ENCODE measurements at regions not wholly inside any gene's neighbourhood (a gene's known extent, or its start where the extent isn't known, plus 50 kb on each side); places are given as distances from the start of the nearest gene placed in this dataset.

GRCh38 chr1:234875328-234875952 lies 253.2 kb downstream of the TOMM20 start:
- no peak for DNase-seq

DNA sequence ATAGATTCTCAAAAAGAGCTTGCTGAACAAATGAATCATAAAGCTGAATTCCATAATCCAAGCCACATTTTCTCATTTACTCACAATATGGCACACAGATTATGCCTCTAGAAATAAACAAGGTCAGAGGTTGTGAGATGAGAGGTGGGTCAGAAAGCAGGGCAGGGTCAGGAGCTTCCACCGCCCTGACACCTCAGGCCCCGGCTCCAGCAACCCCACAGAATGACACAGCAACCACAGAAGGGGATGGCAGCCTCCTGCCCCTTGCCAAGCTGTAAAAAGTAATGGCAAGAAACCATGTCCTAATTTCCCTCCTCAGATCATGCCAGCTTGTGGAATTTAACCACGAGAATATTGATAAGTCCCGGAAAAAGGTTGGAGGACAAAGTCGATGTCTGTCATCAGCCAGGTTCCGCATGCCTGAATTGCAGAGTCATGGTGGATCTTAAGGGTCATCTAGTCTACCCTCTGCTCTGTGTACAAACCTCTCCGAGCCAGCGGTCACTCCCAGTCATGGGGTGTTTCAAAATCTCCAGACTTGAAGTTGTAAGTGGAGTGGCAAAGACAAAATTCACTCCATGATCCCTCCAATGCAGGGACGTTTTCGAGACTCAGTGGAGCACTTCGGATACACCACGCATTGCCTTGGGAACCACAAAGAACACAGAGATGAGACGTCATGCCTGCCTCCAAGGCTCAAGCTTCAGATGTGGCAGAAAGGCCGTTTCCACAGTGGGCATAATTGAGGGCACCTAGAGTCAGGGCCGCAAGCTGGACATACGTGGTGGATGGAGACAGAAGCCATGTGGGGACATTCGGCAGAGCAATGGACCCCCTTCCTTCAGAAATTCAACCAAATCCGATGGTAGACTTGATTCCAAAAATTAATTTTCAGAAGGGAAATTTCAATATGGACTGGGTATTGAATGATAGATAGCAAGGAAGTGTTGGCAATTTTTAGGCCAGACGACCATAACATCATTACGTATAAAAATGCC lies 254.0 kb downstream of the TOMM20 start:
- no peak for DNase-seq

GRCh38 chr1:234871710-234872271 lies 256.8 kb downstream of the TOMM20 start:
- no peak for DNase-seq

GRCh38 chr1:234871039-234871709 lies 257.5 kb downstream of the TOMM20 start:
- no peak for DNase-seq

GRCh38 chr1:234870020-234870981 lies 258.3 kb downstream of the TOMM20 start:
- no peak for DNase-seq

DNA sequence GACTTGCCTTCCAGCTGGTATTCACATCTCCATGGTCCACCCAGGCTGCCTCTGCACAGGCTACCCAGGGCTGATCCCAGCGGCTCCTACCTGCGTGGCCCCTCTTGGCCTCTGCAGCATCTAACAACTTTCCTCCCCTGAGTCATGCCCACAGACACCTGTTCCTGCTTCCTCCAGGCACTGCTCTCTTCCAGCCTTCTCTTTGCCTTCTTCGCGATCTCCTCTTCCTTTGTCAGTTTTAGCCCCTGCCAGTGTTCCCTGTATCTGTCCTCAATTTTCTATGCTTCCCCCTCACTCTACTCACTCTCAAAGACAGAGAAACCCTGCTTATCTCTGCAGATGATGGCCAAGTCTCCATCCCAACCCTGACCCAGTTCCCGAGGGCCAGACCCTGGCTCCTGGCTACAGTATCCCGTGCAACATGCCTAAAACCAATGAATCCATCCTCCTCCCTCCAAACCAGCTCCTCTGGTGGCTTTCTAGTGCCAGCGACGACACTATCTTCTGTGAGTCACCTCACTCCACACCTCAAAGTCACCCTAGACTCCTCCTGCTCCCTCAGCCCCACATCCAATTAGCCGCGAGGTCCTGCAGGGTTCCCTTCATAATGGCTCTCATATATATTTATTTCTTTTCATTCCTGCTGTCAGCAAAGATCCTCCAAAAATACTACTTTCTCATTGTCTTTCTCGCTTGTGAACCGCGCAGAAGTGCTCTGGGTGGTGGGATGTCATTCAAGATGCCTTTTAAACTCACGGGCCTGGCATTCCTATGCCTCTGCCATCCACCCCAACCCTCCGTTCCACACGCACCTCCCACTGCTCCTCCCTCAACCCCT lies 259.2 kb downstream of the TOMM20 start:
- DNase-seq: no peak

GRCh38 chr1:234868296-234869147 lies 258.5 kb upstream of the IRF2BP2 start:
- no peak for DNase-seq

GRCh38 chr1:234866007-234866866 lies 256.3 kb upstream of the IRF2BP2 start:
- no peak for DNase-seq

DNA sequence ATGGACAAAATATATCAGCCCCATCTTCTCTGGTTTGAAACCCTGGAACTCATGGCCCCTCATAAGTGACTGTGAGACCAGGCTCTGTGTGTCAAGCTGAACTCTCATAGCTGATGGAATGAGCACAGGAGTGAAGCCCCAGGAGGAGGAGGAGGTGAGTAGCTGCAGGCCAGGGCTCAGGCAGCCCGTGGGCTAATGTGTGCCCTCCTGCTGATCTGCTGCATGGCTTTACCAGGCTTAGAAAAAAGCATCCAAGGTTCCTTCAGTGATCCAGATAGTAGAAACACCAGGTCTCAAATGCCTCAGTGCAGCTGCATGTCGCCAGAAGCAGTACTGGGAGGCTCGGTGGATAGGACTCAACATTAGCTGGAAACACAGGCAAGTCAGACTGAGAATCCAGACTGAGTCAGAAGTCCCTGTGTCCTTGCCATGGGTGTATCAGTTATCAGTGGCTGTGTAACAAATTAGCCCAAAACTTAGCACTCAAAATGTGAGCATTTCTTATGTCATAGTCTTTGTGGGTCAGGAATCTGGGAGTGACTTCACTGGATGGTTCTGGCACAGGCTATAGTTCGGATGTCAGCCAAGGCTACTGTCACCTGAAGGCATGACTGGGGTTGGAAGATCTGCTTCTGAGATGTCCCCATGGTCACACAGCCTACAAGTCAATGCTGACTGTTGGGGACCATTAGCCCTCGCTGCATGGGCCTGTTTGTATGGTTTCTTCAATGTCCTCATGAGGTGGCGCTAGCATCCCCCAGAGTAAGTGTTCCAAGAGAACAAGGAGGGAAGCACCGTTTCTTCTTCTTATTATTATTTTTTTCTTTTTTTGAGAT lies 255.4 kb upstream of the IRF2BP2 start:
- DNase-seq: no peak

DNA sequence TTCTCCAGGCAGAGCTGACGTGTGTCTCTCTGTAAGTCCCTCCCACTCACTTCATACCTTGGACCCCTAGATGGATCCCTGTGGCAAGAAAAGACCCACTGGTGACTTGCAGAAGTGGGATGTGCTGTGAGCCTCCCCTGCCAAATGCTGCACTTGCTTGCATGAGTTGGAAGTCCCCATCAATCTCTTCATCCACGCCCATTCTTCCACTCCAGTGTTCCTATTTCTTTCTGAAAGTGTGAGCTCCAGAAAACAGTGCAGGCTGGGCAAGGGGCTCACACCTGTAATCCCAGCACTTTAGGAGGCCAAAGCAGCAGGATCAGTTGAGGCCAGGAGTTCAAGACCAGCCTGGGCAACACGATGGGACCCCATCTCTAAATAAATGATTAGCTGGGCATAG lies 254.1 kb upstream of the IRF2BP2 start:
- no peak for DNase-seq

DNA sequence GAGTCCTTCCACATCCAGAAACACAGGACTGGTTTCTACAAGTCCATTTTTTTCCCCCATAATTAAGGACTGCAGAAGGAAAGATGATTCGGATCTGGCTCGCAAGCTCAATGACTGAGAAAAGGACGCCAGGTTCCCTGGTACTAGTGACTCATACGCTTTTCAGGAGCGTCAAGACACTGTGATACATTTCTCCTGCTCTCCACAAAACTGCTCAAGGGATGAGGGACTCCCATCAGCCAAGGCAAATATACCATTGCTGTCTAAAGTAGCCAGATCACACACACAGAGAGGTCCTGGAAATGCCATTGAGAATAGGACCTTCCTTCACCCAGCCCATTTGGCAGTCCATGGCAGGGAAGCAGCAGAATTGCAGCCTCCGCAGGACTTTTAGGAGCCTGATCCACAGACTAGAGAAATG lies 253.6 kb upstream of the IRF2BP2 start:
- DNase-seq: no peak

DNA sequence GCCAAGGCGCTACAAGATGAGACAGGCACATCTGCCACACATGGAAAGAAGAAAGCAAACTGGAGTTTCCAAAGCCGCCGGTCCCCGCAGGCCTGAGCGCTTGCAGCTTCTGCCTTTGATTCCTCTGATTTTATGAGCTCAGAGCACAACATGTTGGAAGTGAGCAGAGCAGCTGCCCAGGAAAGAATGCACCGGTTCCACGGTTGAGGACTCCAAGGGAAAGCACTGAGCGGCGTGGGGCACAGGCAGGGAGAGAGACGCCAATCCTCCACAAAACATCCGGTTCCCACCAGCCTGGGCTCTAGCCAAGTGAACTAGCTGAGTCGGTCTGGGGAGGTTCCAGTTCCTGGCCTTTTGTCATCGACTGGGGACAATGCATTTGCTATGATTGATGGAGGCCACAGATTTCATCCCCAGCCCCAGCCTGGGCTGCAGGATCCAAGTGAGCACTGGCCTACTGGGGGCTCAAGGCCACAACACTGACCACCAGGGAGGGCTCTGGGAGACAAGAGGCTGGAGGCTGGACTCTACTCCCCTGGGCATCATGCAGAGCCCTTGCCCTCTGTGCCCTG lies 253.1 kb upstream of the IRF2BP2 start:
- DNase-seq: no peak

GRCh38 chr1:234862360-234862943 lies 252.5 kb upstream of the IRF2BP2 start:
- DNase-seq: no peak

DNA sequence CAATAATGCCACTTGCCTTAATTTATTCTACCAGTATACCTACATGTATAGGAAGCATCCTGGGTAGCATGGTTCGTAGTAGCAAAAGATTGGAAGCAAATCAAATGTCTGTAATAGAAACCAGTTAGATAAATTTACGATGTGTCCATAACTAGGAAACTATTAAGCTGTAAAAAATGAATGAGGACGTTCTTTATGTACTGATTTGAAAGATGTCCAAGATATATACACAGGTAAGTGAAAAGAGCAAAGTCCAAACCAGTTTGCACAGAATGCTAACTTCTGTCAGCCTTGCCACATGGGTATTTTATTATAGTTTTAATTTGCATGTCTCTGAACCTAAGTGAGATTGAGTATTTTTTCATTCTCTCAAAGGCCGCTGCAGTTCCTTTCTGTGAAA lies 251.8 kb upstream of the IRF2BP2 start:
- DNase-seq: no peak

DNA sequence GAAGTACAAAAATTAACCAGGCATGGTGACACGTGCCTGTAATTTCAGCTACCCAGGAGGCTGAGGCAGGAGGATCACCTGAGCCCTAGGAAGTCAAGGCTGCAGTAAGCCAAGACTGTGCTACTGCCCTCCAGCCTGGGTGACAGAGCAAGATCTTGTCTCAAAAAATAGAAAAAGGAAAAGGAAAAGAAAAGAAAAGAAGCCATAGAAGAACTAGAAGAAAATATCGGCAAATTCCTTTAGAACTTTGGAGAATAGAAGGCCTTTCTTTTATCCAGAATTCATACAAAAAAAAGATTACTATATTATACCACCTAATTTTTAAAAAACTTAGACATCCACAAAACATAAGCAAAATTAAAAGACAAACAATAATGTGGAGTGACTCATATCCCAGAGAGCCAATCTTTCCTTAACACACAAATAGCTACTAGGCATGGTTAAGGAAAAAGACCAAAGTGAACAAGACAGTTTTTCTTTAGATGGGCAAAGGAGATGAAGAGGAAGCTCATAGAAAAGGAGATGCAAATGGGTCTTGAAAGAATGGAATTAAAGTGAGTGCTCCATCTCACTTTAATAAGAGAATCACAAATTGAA lies 251.1 kb upstream of the IRF2BP2 start:
- DNase-seq: no peak

- no peak for DNase-seq
Measured at GRCh38 chr1:234858722-234859121, 248.7 kb upstream of the IRF2BP2 start.

- DNase-seq: no peak
Measured at GRCh38 chr1:234856845-234857245, 246.9 kb upstream of the IRF2BP2 start.

All from NCI-H2107 (cell line).